Epidermal melanocyte (primary cell): ENCODE measurements at regions not wholly inside any gene's neighbourhood (a gene's known extent, or its start where the extent isn't known, plus 50 kb on each side); places are given as distances from the start of the nearest gene placed in this dataset.

Experiments
- DNase-seq: peaks from one replicate; pipeline ENCODE4 v3.0.0; 2011; ENCODE audit warnings: low spot score; ENCODE audit not compliant: insufficient read length

- DNase-seq = no peak
Observed at GRCh38 chr10:21264271-21264670, 261.2 kb downstream of the SKIDA1 start.

DNA sequence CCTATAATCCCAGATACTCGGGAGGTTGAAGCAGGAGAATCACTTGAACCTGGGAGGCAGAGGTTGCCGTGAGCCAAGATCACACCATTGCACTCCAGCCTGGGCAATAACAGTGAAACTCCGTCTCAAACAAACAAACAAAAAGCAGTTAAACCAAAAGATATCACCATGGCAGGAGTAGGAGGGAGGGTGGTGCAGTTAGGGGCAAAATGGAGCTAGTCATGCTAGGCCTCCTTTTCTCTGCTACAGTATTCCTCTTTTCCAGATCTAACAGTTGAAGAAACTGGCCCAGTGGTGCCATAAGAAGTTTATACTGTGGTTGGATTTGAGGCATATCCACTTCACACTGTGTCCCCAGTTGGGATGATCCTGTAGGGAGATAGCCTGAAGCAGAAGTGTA, 261.6 kb downstream of the SKIDA1 start:
- no peak for DNase-seq

GRCh38 chr10:21263263-21263803, 262.1 kb downstream of the SKIDA1 start:
- DNase-seq = no peak

DNA sequence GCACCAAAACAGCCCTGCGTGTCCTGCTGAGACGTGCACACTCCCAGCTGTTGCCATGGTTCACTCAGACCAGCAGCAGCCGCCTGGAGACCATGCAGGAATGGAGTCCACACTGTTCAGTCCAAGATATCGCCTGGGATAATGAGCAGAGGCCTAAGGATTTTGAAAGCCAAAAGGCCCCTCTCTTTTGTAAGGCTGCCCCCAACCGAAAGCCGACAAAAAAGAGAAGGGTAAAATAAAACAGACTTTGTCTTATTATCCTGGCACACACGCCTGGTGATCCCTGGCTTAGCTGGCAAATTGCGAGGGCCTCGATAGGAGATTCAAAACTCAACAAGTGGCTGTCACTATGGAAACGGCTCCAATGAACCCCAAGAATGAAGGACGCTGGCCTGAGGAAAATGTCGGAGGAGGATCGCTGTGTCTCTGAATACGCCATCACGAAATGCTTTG, 263.6 kb downstream of the SKIDA1 start:
- DNase-seq = no peak

DNA sequence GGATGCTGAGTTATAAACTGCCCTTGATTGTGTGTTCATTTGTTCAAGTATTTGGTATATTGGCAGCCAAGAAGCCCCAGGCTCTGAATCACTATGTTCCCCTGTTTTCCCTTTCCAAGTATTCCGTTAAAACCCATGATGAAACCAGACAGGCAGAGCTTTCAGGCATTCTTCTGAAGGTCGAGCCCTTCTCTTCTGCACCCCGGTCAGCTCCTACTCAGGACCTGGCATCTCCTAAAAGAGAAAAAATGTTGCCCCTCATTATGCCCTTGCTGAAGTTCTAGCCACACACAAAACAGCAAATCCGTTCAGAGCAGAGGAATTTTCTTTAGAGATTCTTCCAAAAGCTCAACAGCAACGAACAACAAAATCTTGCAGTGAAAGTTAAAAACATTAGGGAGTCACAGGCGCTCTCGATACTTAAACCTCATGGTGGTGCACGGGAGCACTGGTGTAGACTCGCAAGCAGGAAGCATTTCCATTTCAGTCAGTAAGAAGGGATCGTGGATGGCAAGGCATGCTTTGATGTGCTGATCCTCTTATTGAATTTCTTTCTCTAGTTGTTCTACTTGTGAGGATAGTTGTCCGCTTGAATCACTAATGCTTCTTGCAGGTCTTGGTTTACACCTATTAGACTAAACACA, 264.9 kb downstream of the SKIDA1 start:
- no peak for DNase-seq

DNA sequence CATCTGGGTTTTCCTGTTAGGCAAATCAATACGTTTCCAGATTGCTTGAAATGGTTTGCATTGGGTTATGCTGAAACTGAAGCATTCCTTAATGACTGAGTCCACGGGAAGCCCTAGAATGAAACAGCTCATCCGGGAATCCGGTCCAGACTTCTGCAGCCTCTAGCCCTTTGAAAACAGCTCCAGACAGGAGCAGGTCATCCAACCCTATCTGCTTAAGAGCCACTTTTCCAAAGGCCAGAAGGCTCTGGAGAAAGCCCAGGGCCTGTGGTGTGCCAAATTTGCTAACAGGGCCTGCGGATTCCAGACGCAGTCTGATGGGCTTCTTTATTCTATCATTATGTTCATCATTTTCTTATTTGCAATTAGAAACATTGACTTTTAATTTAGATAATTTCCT, 265.4 kb downstream of the SKIDA1 start:
- no peak for DNase-seq

DNA sequence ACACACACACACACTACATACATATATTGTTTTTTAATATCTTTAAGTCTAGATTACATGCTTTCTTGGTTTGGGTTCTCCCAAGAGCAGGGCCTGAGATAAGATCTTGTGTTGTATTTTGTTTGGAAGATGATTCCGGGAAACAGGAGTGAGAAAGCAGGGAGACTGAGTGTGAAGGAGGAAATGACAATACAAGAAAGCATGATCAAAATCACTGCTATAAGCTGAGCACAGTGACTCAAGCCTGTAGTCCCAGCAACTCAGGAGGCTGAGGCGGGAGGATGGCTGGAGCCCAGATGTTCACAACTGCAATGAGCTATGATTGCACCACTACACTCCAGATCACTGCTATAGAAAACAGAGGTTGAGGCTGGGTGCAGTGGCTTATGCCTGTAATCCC, 267.6 kb downstream of the SKIDA1 start:
- DNase-seq = no peak

DNA sequence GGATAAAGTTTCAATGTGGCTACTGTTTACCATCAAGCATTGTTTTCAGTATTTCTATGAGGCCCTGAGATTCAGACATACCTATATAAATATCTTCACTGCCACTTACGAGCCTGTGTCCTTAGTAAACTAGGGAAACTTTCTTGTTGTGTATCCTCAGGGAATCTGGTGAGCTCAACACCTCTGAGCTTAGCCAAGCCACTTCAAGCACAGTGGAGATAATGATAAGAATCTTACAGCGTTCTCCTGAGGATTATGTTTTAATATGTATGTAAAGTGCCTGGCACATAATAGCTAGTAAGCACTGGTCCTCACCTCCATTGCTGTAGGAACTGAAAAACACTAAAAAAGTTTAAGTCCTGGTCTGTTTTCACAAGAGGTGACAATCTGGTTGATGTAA, 268.3 kb downstream of the SKIDA1 start:
- no peak for DNase-seq

- no peak for DNase-seq
Observed at GRCh38 chr10:21249435-21249834, 276.0 kb downstream of the SKIDA1 start.

GRCh38 chr10:21247592-21247991, 277.9 kb downstream of the SKIDA1 start:
- no peak for DNase-seq

DNA sequence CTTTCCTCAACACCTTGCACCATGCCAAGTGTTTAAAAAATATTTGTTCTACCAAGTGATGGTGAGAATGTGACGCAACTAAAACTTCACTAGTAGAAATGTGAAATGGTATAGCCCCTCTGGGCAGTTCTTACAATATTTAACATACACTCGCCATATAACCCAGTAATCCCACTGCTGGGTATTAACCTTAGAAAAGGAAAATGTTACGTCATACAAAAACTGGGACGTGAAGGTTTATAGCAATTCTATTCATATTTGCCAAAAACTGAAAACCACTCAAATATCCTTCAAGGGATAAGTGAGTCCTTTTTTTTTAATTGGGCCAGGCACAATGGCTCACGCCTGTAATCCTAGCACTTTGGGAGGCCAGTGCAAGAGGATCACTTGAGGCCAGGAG, 279.3 kb downstream of the SKIDA1 start:
- no peak for DNase-seq

- DNase-seq = no peak
Observed at GRCh38 chr10:21243748-21244257, 281.7 kb downstream of the SKIDA1 start.

DNA sequence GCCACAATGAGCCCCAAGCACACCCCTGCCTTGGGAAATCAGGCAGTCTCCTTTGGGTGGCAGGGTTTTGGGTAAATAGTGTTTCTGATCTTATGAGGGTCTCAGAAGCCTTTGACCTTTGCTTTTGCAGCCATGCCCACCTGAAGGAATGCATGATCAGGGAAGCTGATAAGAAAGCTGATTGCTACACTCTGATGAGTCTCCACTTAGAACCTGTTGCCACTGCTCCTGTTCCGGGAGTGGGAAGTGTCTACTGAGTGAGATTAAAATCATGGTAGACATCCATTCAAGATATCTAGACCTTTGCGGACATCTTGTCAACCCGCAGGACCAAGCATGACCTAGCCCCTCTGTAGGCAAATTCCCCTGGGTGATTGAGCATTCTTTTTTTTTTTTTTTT, 282.6 kb downstream of the SKIDA1 start:
- DNase-seq = no peak

DNA sequence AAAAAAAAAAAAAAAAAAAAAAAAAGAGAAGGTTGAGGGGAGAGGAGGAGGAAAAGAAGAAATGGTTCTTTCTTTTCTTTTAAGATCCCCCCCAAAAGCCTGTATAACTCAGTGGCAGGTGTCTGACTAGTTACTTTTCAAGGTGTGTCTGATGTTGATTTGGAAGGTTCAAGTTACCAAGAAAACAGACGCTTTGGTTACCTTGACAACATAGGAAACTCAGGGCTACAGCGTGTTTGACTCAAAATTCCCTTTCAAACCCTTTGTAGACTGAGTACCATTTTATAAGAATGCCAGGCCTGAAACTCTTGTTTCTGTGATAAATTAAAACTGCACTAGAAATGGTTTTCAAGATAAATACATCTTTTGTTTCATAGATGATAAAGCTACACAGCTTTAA, 286.8 kb downstream of the SKIDA1 start:
- no peak for DNase-seq

- no peak for DNase-seq
Observed at GRCh38 chr10:21238044-21238443, 287.4 kb downstream of the SKIDA1 start.

- no peak for DNase-seq
Observed at GRCh38 chr10:21234761-21235160, 290.7 kb downstream of the SKIDA1 start.

GRCh38 chr10:21230219-21230618, 295.3 kb downstream of the SKIDA1 start:
- DNase-seq = no peak

DNA sequence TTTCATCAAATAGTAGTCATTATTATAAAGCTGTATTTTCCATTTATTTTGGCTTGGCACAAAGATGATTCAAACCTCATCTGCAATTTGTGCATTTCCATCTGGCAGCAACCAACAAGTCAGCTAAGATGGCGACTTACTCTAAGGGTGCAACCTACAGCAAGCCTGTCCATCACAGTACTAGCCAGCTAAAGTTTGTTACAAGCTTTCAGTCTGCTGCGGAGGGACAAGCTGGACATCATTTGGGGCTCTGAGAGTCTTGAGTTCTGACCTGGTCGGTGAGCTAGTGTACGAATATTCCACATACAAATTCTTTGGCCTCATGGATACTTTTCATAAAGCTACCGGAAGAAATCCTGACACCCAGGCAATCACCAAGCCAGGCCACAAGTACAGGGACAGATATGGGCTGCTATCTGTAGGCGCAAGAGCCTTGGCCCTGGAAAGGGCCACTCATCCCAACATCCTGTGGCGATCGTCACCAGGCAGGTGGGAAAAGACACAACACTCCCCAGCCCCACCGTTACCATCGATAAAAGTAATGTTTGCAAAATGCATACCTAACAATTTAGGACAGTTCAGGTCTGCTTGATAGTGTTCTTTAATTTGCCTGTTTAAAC, 307.6 kb downstream of the SKIDA1 start:
- no peak for DNase-seq

- DNase-seq = no peak
Observed at GRCh38 chr10:21217107-21217506, 308.4 kb downstream of the SKIDA1 start.

DNA sequence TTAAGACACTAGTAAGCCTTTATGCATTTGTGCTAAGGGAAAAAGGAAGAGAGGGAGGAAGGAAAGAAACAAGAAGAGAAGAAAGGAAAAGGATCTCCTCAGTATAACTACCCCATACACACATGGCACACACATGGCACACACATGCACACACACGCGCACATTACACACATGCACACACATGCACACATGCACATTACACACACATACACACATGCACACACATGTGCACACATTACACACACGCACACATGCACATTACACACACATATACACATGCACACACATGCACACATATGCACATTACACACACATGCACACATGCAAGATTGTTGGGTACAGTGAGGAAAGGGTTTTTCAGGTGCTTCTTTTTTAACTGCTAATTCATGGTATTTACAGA, 311.2 kb downstream of the SKIDA1 start:
- no peak for DNase-seq

GRCh38 chr10:21213381-21213780, 312.1 kb downstream of the SKIDA1 start:
- no peak for DNase-seq

- no peak for DNase-seq
Observed at GRCh38 chr10:21212912-21213311, 312.6 kb downstream of the SKIDA1 start.

DNA sequence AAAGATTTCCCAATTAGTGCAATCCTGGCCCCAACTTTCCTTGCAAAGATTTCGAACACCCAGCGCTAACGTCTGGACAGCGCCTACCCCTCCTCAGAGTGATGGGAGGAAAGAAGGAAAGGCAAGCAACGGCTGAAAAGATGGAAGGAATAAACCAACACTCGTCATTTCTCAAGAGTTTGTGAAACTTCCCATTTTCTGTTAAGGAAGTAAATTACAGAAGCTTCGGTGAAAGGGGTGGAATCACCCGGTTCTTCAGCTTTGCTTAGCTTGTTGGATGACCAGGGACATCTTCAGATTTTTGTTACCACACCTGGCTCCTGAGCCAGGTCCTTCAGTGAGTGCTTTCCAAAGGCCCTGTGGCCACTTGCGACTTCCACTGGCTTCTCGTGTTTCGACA, 313.1 kb downstream of the SKIDA1 start:
- no peak for DNase-seq
